Neural progenitor cell (in vitro differentiated cells): ENCODE measurements at regions not wholly inside any gene's neighbourhood (a gene's known extent, or its start where the extent isn't known, plus 50 kb on each side); places are given as distances from the start of the nearest gene placed in this dataset.

Source experiments
- CTCF ChIP-seq: fragments of 200-600 bp; sonication (generic); IDR thresholded peaks from 2 replicates; pipeline ENCODE4 v1.5.1; 2017; ENCODE audit warnings: antibody characterized with exemption, mild to moderate bottlenecking
- EZH2 ChIP-seq: fragments of 200-600 bp; sonication (generic); IDR thresholded peaks from 2 replicates; pipeline ENCODE4 v1.6.1; 2017; ENCODE audit warnings: antibody characterized with exemption, mild to moderate bottlenecking, moderate library complexity

- TF ChIP-seq EZH2, result no peak
- no peak for TF ChIP-seq CTCF
Measured at GRCh38 chr12:97177481-97177880, 270.4 kb downstream of the NEDD1 start.
